ENCODE measurements at regions not wholly inside any gene's neighbourhood (a gene's known extent, or its start where the extent isn't known, plus 50 kb on each side); places are given as distances from the start of the nearest gene placed in this dataset.

DNA sequence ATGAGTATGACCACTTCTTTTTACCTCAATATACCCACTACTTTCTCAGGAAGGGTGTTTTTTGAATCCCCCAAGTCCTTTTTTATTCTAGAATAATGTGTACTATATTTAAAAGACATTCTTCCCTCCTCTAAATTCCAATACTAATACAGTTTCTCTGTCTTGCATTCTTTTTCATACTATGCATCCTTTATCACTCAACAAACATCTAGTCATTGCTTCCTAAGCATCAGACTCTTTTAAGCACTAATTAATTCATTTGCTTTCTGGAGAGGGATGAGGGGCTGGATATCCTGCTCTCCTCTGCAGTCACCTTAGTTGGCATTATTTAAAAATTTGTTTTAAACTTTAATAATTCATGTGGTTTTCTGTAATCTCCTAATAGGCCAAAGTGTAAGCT lies 838.8 kb downstream of the KCNT2 start:
- H3K36me3 ChIP-seq = no peaks in the 10 kb centered on the region
- H3K9me3 ChIP-seq = no peaks in the 10 kb centered on the region
- H3K4me3 ChIP-seq = no peak overlapping the region
- ATAC-seq (no peak), DNase-seq (no peak)
- H3K27me3 ChIP-seq = no peaks in the 10 kb centered on the region
- no peak overlapping the region for H3K27ac ChIP-seq
- intact Hi-C loops (cut with DNase I) = no loop called here
- H3K4me1 ChIP-seq = no peaks in the 10 kb centered on the region
- no peak for TF ChIP-seq CTCF (IDR thresholded peaks at IDR 0.05)
- no peak for TF ChIP-seq POLR2A (IDR thresholded peaks at IDR 0.05)

DNA sequence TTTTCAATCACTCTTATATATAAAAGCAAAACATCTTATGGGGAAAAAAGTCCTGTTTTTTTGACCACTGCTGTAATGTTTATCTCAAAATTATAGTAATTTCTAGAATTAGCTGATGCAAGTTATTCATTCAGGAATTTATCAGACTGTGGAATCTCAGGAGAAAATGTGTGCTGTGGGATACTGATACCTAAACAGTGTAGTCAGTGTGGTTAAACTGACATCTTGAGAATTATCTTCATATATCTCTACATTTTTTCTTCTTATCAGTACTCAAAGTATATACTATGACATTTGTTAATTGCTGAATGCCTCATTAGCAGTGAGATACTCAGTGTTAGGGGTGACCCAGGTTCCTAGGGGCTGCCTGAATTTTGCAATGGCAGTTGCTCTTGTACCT lies 839.3 kb downstream of the KCNT2 start:
- Histone ChIP-seq H3K27me3 (no peaks in the 10 kb centered on the region), H3K36me3 (no peaks in the 10 kb centered on the region), H3K9me3 (peaks cover 0 to under 1% (median 0%) of the 10 kb centered on the region in 12 donors), H3K27ac (no peak overlapping the region), H3K4me3 (no peak overlapping the region), H3K4me1 (no peaks in the 10 kb centered on the region)
- DNase-seq = no peak
- ATAC-seq = no peak
- TF ChIP-seq CTCF (IDR thresholded peaks at IDR 0.05) (no peak), POLR2A (IDR thresholded peaks at IDR 0.05) (no peak)
- intact Hi-C loops (cut with DNase I) = no loop called here

- DNase-seq (no peak), ATAC-seq (no peak)
- H3K4me3 ChIP-seq = no peak overlapping the region
- H3K27me3 ChIP-seq = no peaks in the 10 kb centered on the region
- peaks cover 0 to 3% (median 0%) of the 10 kb centered on the region in 12 donors for H3K9me3 ChIP-seq
- H3K27ac ChIP-seq = no peak overlapping the region
- no peaks in the 10 kb centered on the region for H3K36me3 ChIP-seq
- 54 to 75% (median 61%) methylated on average over 2 of the region's 2 CpGs for WGBS, 4 donors
- no peaks in the 10 kb centered on the region for H3K4me1 ChIP-seq
- intact Hi-C loops (cut with DNase I) = no loop called here
- TF ChIP-seq POLR2A (IDR thresholded peaks at IDR 0.05) (no peak), CTCF (IDR thresholded peaks at IDR 0.05) (no peak)
Measured at GRCh38 chr1:195768377-195768776, 839.9 kb downstream of the KCNT2 start.

GRCh38 chr1:195766709-195767108 lies 841.5 kb downstream of the KCNT2 start:
- Histone ChIP-seq H3K9me3 (peaks cover 0 to 3% (median 0%) of the 10 kb centered on the region in 12 donors), H3K36me3 (no peaks in the 10 kb centered on the region), H3K27me3 (no peaks in the 10 kb centered on the region), H3K4me1 (no peaks in the 10 kb centered on the region), H3K4me3 (no peak overlapping the region), H3K27ac (no peak overlapping the region)
- TF ChIP-seq CTCF (IDR thresholded peaks at IDR 0.05) (no peak), POLR2A (IDR thresholded peaks at IDR 0.05) (no peak)
- DNase-seq (no peak), ATAC-seq (no peak)
- intact Hi-C loops (cut with DNase I) = no loop called here

Data from heart left ventricle (tissue), 16 donors.